ENCODE measurements at regions not wholly inside any gene's neighbourhood (a gene's known extent, or its start where the extent isn't known, plus 50 kb on each side); places are given as distances from the start of the nearest gene placed in this dataset.
A peak's percentile ranks its signal among the peaks of the same experiment; 100 is the strongest.

GRCh38 chr15:93278006-93278405, 189.0 kb upstream of the RGMA start:
- DNase-seq (ENCODE audit: low read depth): no peak

GRCh38 chr15:93274257-93274656, 185.2 kb upstream of the RGMA start:
- no peak for DNase-seq (ENCODE audit: low read depth)

- no peak for DNase-seq (ENCODE audit: low read depth)
Measured at GRCh38 chr15:93271871-93272270, 182.9 kb upstream of the RGMA start.

- DNase-seq (ENCODE audit: low read depth): no peak
Measured at GRCh38 chr15:93270937-93271467, 182.0 kb upstream of the RGMA start.

GRCh38 chr15:93268066-93268465, 179.1 kb upstream of the RGMA start:
- no peak for DNase-seq (ENCODE audit: low read depth)

- no peak for DNase-seq (ENCODE audit: low read depth)
Measured at GRCh38 chr15:93266291-93266690, 177.3 kb upstream of the RGMA start.

- DNase-seq (ENCODE audit: low read depth): peak; percentile 15
Measured at GRCh38 chr15:93265111-93265556, 176.1 kb upstream of the RGMA start.

- no peak for DNase-seq (ENCODE audit: low read depth)
Measured at GRCh38 chr15:93261845-93262244, 172.8 kb upstream of the RGMA start.

- no peak for DNase-seq (ENCODE audit: low read depth)
Measured at GRCh38 chr15:93257920-93258319, 168.9 kb upstream of the RGMA start.

- no peak for DNase-seq (ENCODE audit: low read depth)
Measured at GRCh38 chr15:93253681-93254080, 164.7 kb upstream of the RGMA start.

GRCh38 chr15:93252780-93253179, 163.8 kb upstream of the RGMA start:
- no peak for DNase-seq (ENCODE audit: low read depth)

GRCh38 chr15:93250950-93251349, 161.9 kb upstream of the RGMA start:
- no peak for DNase-seq (ENCODE audit: low read depth)

GRCh38 chr15:93250209-93250608, 161.2 kb upstream of the RGMA start:
- no peak for DNase-seq (ENCODE audit: low read depth)

- DNase-seq (ENCODE audit: low read depth): no peak
Measured at GRCh38 chr15:93249623-93250022, 160.6 kb upstream of the RGMA start.

- DNase-seq (ENCODE audit: low read depth): no peak
Measured at GRCh38 chr15:93247466-93248121, 158.6 kb upstream of the RGMA start.

- no peak for DNase-seq (ENCODE audit: low read depth)
Measured at GRCh38 chr15:93246266-93247242, 157.5 kb upstream of the RGMA start.

- no peak for DNase-seq (ENCODE audit: low read depth)
Measured at GRCh38 chr15:93245661-93246042, 156.6 kb upstream of the RGMA start.

GRCh38 chr15:93244696-93245660, 156.0 kb upstream of the RGMA start:
- DNase-seq (ENCODE audit: low read depth): no peak

GRCh38 chr15:93243573-93243972, 154.6 kb upstream of the RGMA start:
- DNase-seq (ENCODE audit: low read depth): no peak

- DNase-seq (ENCODE audit: low read depth): no peak
Measured at GRCh38 chr15:93241696-93242585, 152.9 kb upstream of the RGMA start.

- DNase-seq (ENCODE audit: low read depth): no peak
Measured at GRCh38 chr15:93239993-93240392, 151.0 kb upstream of the RGMA start.
